Astrocyte of the spinal cord (primary cell): ENCODE measurements at regions not wholly inside any gene's neighbourhood (a gene's known extent, or its start where the extent isn't known, plus 50 kb on each side); places are given as distances from the start of the nearest gene placed in this dataset.

Source experiments
- DNase-seq: peaks from one replicate; pipeline ENCODE4 v3.0.0; 2011; ENCODE audit warnings: low read depth, low spot score
- H3K4me3 ChIP-seq: 2 replicates; pipeline ENCODE4 v1.5.1; 2011; ENCODE audit warnings: low read depth, mild to moderate bottlenecking, low read length, moderate library complexity
- CTCF ChIP-seq: IDR thresholded peaks from 2 replicates; pipeline ENCODE4 v1.5.1; 2012; ENCODE audit warnings: low read depth, mild to moderate bottlenecking, low read length, inconsistent platforms
- in situ Hi-C: cut with HindIII; loops from 2 replicates; pipeline ENCODE4 v1.10.0; 2017; ENCODE audit warnings: low sequenced_read_pairs

GRCh38 chr3:72627271-72627670, 221.0 kb downstream of the SHQ1 start:
- TF ChIP-seq CTCF, result no peak
- in situ Hi-C loops, result no loop called here
- no peak for DNase-seq
- no peak overlapping the region for H3K4me3 ChIP-seq

- DNase-seq, result no peak
- H3K4me3 ChIP-seq, result no peak overlapping the region
- no peak for TF ChIP-seq CTCF
These were observed 222.5 kb downstream of the SHQ1 start for GRCh38 chr3:72625602-72626337.

GRCh38 chr3:72624656-72625055, 223.6 kb downstream of the SHQ1 start:
- no peak for DNase-seq
- in situ Hi-C loops, result no loop called here
- no peak overlapping the region for H3K4me3 ChIP-seq
- TF ChIP-seq CTCF, result no peak

More at GRCh38 chr3:72625602-72626337, 222.5 kb downstream of the SHQ1 start:
- in situ Hi-C loops, result no loop called here

GRCh38 chr3:72618739-72619138, 229.5 kb downstream of the SHQ1 start:
- TF ChIP-seq CTCF, result no peak
- DNase-seq, result no peak
- in situ Hi-C loops, result no loop called here
- no peak overlapping the region for H3K4me3 ChIP-seq

- DNase-seq, result no peak
- in situ Hi-C loops, result no loop called here
- no peak for TF ChIP-seq CTCF
- H3K4me3 ChIP-seq, result no peak overlapping the region
These were observed 230.7 kb downstream of the SHQ1 start for GRCh38 chr3:72617424-72618024.

- no peak for TF ChIP-seq CTCF
- in situ Hi-C loops, result no loop called here
- no peak overlapping the region for H3K4me3 ChIP-seq
- DNase-seq, result no peak
These were observed 232.5 kb downstream of the SHQ1 start for GRCh38 chr3:72615776-72616175.
